LNCAP (cell line): ENCODE measurements at regions not wholly inside any gene's neighbourhood (a gene's known extent, or its start where the extent isn't known, plus 50 kb on each side); places are given as distances from the start of the nearest gene placed in this dataset.

Source experiments
- TF ChIP-seq, protein P1 (sequence below): fragments of 450-650 bp; IDR thresholded peaks from 2 replicates; pipeline ENCODE4 v1.5.1; 2017; ENCODE audit warnings: mild to moderate bottlenecking

DNA sequence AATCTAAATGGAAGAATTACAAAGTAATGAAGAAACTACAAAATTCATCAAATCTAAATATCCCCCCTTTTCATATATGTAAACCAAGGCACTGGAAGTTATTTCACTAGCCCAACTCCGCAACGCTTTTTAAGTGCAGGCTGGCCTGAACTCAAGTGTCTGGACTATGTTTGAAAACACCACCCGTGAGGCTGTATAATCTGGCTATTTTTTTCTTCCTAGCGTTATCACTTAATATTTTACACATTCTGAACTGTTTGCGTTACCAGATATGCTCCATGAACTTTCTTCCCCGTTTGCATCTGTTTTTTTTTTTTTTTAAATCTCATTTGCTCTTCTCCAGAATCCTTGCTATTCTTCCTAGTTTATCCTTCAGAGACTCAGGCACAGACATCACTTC is 619.5 kb upstream of the CBLB start:
- TF ChIP-seq, protein P1, sequence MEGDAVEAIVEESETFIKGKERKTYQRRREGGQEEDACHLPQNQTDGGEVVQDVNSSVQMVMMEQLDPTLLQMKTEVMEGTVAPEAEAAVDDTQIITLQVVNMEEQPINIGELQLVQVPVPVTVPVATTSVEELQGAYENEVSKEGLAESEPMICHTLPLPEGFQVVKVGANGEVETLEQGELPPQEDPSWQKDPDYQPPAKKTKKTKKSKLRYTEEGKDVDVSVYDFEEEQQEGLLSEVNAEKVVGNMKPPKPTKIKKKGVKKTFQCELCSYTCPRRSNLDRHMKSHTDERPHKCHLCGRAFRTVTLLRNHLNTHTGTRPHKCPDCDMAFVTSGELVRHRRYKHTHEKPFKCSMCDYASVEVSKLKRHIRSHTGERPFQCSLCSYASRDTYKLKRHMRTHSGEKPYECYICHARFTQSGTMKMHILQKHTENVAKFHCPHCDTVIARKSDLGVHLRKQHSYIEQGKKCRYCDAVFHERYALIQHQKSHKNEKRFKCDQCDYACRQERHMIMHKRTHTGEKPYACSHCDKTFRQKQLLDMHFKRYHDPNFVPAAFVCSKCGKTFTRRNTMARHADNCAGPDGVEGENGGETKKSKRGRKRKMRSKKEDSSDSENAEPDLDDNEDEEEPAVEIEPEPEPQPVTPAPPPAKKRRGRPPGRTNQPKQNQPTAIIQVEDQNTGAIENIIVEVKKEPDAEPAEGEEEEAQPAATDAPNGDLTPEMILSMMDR, result no peak

DNA sequence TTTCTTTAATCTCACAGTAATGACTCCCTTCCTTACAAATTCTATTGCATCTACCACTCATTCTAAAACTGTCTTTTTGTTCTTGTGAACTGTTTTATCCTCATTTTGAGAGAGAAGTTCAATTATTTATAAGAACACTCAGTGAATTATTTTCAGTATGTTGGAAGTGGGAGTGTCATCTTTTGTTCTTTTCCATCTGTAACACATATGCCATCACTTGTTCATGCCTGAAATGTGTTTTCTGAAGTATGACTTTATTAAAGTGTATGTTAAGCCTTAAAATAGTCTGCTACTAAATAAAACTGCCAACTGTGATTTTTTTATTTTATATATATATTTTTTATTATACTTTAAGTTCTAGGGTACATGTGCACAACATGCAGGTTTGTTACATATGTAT is 623.0 kb upstream of the CBLB start:
- TF ChIP-seq, protein P1, result no peak

DNA sequence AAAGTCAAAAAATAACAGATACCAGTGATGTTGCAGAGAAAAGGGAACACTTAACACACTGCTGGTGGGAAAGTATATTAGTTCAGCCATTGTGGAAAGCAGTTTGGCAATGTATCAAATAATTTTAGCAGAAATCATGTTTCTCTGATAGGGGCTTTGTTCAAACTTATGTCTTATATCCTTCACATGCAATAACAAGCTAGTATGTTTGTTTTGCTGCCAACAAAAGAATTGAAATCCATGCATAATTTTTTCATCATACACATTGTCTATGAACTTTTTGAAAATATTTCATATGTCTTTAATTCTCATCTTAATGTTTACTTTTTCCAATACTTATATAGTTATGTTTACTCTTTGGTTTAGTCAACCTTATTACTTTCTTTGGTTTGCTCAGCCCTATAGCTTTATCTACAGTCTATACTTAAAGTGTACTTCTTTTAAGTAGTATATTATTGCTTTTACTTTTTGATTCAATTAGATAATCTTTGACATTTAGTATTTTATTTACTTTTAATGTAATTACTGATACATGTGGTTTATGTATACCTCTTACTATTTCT is 639.6 kb upstream of the CBLB start:
- TF ChIP-seq, protein P1, result no peak

DNA sequence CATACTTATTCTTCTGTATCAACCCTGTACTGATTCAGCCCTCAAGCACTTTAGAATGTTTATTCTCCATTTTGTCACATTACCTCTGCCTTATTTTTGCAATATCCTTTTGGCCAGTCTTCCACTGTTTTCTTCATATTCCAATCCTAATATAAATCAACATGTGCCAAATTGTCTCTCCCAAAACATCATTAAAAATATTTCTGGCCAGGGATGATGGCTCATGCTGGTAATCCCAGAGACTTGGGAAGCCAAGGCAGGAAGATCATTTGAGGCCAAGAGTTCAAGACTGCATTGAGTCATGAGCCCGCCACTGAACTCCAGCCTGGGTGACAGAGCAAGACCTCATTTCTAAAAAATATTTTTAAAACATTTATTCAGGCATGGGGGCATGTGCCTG is 641.4 kb upstream of the CBLB start:
- TF ChIP-seq, protein P1, result no peak

DNA sequence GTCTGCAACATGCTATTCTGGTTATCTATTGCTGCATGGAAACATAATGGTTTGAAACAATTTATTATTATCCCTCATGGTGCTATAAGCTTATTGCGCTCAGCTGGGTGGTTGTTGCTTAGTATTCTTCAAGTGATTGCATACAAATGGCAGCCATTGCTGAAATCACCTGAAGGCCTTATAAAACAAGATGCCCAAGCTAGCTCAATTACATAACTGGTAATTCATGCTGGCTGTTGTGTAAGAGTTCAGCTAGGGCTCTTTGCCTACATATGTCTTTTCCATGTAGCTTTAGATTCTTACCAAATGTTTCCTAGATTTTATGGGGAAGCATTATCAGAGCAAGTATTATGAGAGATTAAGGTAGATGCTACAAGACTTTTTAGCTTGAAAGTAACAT is 644.0 kb upstream of the CBLB start:
- TF ChIP-seq, protein P1, result no peak

DNA sequence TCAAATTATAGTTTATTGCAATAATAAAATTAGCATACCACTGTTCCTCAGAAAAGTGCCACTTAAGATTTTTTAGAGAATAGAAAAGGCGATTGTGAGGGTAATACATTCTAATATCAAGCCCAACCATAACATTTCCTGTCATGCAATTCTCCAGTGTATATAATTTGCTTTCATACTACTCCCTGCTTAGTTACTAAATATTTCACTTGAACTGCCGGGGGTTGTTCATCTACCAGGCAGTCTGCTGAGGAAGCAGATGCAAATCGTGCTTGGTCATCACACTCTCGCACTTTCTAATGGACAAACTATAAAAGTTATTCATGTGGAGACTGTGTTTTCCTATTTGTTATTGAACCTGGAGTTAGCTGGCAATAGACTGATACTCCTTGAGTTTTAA is 645.6 kb upstream of the CBLB start:
- TF ChIP-seq, protein P1, result no peak

DNA sequence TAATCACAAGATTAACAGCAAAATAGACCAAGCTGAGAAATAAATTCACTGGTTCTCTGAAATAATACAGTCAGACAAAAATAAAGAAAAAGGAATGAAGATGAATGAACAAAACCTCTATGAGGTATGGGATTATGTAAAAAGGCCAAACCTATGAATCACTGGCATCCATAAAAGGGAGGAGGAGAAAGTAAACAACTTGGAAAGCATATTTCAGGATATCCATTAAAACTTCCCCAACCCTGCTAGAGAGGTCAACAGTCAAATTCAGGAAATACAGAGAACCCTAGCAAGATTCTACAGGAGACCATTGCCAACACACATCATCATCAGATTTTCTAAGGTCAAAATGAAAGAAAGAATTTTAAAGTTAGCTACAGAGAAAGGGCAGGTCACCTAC is 649.7 kb upstream of the CBLB start:
- TF ChIP-seq, protein P1, result no peak

DNA sequence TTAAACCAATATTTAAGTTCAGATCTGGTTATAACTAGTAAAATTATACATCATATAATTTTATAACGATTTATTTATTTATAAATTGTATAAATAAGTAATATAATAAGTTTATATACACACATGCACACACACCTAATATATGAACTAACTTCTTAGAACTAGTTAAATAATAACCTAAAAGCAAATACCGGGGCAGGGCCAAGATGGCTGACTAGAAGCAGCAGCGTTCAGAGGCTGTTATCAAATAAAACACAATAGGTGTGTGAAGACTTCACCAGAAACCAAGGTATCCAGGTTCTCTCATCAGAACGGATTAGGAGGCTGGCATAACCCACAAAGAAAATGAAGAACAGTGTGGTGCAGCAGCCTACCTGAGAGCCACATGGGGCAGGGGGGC is 653.6 kb upstream of the CBLB start:
- TF ChIP-seq, protein P1, result no peak
